Jurkat, Clone E6-1 (cell line): ENCODE measurements at regions not wholly inside any gene's neighbourhood (a gene's known extent, or its start where the extent isn't known, plus 50 kb on each side); places are given as distances from the start of the nearest gene placed in this dataset.

Source experiments
- DNase-seq: peaks from one replicate; pipeline ENCODE4 v3.0.0-alpha.2; 2011; ENCODE audit warnings: low read depth, low spot score
- H3K4me3 ChIP-seq: 2 replicates; pipeline ENCODE4 v1.5.1; 2011; ENCODE audit warnings: mild to moderate bottlenecking, low read length, control low read depth, moderate library complexity

DNA sequence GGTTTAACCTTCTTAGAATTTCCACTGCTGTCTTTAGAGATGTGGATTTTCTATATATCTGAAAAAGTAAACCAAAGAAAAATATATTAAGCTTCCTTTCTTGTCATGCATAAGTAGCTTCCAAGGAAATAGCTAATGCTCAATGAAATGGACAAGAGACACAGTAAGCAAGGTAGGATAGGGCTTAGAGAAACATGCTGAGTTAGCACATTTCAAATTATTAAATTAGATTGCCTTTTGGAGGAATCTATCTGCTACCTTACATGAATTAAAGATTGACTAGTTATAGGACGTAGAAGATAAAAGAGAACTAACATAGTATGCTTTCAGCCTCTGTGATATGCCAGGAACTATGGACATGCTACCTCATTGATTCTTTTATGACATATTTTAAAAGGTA is 824.6 kb downstream of the TUSC7 start:
- H3K4me3 ChIP-seq = no peak overlapping the region
- DNase-seq = no peak

DNA sequence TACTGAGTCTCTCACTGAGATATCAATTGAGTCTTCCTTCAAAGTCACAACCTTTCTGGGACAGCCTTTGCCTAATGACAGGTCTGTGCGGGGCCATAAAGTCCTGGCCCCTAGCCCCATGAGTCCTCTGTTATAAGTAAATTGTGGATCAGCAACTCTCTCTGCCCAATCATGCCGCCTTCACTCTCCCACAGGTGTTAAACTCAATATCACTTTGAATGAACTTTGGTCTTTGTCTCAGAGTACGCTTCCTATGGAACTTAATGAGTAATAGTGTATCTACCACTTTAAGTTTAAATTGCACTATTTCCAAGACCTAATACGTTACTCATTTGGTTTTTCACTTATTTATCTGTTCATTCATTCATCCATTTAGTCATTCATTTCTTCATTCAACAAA is 826.4 kb downstream of the TUSC7 start:
- DNase-seq = no peak
- H3K4me3 ChIP-seq = no peak overlapping the region

DNA sequence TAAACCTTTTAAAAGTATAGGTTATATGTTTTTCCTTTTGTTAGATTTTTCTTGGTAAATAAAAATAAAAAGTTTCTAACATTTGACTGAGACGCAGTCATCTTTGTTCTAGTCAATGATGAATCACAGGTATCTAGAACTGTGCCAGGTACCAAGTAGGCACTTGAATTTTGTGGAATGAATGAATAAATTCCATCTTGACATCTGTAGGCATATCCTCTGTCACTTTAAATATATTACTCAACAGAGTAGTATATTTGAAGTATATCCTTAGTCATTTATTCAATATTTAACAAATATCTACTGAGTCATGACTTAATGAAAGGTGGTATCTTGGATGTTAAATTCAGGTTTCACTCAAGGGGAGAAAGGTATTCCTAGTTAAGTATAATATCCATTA is 828.4 kb downstream of the TUSC7 start:
- H3K4me3 ChIP-seq = no peak overlapping the region
- DNase-seq = no peak

DNA sequence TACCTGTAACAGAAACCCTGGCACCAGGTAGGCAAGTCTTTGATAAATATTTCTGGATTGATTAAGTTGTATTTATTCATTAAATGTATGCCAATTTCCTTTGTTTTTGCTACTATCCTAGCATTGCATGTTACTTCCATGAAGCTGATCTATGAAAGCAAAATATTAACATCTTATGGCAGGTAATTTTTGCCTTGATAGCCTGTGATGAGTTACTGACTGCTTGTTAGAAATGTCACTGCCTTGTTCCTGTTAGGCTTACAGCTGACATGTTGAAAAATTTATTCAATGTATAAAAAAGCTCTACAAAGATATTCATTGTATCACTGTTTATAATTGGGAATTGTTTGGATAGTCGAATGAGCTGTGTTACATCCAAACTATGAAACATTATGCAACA is 830.1 kb downstream of the TUSC7 start:
- DNase-seq = no peak
- H3K4me3 ChIP-seq = no peak overlapping the region

DNA sequence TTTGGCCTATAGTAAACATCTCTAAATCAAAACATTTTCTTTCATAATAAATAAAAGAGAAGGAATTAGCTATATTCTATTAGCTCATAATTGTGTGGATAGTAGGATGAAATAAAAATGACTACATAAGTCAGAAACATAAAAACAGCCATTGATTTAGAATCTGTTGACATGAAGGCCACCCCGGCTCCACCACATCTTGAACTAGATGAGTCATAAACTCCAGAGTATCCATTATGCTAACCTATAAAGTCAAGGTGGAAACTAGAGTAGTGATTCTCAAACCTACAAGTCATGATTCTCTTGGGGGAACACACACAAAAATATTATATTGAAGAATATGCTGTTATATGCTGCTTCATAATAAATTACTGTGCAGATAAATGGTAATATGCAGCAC is 831.0 kb downstream of the TUSC7 start:
- no peak for DNase-seq
- H3K4me3 ChIP-seq = no peak overlapping the region

DNA sequence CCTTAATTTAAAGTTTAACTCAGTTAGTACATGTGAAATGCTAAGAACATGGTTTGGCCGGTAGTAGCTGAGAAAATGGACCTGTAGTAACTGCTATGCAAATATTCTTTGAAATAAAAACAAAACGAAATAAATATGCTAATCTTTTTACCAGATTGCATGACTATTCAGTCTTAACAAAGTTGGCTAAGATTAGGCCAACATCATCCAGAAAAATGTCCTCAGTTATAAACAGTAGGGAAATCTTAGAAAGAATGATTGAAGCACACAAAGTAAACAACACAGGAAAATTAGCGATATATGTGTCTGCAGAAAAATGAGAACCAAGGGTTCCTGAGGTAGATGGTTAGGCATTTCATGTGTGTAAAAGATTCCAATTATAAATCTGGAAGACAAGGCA is 832.1 kb downstream of the TUSC7 start:
- no peak for DNase-seq
- no peak overlapping the region for H3K4me3 ChIP-seq

DNA sequence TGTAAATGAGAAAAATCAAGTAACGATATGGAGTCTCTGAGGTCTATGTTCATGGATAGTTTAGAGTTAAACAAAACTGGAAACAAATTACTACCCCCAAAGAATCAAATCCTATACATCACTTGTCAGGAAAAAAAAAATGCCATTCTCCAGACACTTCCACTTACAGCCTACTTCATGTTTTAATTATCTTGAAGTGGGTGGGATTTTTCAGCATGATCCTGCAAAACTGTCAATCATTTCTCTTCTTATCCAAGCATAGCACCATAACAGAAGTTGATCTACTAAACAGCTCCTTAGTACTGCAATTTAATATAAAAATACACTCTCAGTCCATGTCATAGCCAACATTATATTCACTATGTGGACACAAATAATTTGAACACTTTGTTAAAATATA is 833.9 kb downstream of the TUSC7 start:
- DNase-seq = no peak
- no peak overlapping the region for H3K4me3 ChIP-seq

DNA sequence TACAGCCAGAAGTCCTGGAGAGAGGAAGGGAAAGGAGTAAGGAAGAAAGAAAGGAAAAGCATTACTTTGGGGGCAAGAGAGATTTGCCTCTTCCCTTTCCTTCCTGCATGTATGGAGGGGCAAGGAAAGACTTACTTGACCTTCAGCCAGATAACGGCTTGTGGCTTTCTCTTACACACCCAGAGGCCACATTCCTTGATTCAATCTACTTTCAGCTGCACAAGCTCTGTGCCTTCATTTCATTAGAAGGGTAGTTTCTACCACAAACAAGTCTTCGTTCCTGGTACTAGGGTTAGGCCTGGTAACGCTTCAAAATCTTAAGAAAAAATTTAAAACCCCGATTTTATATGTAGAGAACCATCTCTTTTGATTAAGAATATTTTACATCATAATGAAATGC is 835.9 kb downstream of the TUSC7 start:
- DNase-seq = no peak
- no peak overlapping the region for H3K4me3 ChIP-seq

DNA sequence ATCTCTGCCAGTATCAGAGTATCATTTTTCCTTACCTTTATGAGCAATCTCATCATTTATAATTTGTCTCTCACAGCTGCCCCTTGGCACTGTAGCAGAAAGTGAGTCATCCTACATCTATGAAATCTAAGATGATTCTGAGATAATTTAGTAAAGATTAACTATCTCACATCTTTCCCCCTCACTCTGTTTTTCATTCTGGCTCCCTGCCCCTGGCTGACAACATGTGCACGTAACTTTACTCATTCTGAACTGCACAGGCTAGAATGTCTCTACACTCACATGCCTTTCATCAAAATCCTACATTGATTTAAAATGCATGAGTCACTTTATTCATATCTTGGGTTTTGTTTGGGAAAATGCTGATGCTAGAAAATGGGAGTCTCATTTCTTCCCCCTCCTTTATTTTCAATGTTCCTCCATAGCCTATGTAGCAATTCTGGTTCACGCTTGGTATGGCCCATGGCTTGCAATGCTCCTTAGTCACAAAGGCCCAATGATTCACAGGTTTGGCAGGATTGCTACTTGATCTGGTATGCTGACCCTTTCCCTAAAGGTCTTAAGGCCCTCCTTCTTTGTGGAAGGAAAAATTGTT is 838.5 kb downstream of the TUSC7 start:
- DNase-seq = no peak

DNA sequence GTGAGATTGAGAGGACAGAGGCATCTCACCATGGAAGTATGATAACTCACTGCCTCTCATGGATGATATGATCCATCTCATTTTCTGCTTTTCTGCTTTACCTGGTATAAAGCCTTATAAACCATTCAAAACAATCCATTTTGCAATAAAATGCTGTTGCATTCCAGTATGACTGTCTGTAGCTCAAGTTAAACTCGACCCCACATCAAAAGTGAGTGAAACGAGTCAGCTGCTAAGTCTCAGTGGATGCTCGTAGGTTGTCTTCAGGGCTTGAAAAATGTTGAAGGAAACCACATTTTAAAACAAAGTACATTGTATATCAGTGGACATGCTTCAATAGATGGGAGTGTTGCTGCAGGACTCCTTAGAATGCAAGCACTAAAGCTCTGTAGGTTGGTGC is 839.0 kb downstream of the TUSC7 start:
- no peak overlapping the region for H3K4me3 ChIP-seq
- DNase-seq = no peak

More for the DNA sequence above, 838.5 kb downstream of the TUSC7 start:
- H3K4me3 ChIP-seq = no peak overlapping the region

DNA sequence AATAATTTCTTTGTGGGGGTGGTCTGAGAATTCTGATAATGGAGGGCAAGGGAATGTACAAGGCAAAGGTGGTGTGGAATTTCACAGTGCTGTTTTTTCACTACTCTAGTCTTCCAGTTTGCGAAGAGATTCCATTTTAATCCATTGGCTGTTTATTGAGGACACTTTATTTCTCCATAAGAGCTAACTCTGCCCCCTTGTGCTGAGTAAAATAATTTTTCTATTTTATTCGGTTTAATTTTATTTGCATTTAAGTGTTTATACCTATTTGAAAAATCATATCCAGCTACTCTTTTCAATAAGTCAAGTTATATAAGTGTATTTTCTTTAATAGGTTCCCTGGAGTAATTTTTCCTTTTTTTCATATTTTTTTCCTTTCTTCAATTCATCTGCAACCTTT is 840.1 kb downstream of the TUSC7 start:
- no peak for DNase-seq
- no peak overlapping the region for H3K4me3 ChIP-seq

DNA sequence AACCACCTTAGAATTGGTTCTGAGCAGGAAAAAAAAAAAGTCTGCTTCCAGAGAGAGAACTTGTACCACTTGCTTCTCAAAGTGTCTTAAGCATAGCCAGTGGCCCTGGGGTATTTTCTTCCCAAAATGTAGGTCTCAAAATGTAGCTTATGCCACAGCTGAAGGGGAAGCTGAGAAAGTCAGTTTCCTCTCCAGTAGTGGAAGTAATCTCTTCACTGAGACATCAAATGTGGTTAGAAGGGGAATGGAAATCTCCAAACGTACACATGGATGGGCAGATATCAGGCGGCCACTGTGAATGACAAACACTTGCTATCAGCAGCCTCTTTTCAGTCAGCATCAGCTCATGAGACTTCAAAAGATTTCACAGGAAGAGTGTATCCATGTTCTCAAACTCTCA is 841.2 kb downstream of the TUSC7 start:
- H3K4me3 ChIP-seq = no peak overlapping the region
- no peak for DNase-seq

DNA sequence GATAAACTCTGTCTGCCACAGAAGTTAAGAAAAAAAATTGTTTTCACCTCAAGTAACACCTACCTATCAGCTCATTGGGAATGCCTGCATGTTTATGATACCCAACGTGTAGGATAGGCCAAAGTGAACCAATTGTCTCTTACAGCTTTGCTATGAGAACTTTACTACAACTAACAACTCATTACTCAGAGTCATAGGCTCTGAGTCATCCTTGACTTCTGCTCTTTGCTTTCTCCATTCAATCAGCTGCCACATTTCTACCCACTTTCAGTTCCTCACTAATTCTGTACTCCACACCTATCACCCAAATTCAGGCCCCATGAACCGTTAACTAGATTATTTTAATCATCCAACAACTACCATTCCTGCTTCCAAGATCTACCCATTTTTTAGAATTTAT is 843.9 kb downstream of the TUSC7 start:
- no peak for DNase-seq
- H3K4me3 ChIP-seq = no peak overlapping the region

DNA sequence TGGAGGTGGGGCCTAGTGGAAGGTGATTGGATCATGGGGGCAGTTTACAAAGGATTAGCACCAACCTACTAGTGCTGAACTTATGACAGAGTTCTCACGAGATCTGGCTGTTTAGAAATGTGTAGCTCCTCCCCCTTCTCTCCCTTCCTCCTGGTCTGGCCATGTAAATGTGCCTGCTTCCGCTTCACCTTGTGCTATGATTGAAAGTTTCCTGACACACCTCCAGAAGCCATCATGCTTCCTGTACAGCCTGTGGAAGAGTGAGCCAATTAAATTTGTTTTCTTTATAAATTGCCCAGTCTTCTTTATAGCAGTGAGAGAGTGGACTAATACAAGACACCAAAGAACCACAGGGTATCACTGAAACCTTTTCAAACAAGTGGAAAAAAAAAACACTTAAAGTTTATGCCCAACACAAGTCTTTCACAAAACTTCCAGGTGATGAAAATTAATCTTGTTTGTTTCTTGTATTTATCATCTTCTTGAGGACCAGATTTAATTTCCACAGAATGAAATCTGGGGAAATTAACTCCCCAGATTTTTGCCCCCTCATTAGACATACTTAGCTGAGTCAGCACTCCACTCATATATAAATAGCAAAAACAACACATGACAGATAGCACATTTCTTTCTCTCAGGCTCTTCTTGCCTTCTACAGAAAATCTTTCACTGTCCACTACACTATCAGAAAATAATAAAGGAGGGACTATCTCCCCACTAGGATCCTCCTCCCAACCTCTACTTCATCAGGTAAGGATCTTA is 847.2 kb downstream of the TUSC7 start:
- no peak overlapping the region for H3K4me3 ChIP-seq
- no peak for DNase-seq

DNA sequence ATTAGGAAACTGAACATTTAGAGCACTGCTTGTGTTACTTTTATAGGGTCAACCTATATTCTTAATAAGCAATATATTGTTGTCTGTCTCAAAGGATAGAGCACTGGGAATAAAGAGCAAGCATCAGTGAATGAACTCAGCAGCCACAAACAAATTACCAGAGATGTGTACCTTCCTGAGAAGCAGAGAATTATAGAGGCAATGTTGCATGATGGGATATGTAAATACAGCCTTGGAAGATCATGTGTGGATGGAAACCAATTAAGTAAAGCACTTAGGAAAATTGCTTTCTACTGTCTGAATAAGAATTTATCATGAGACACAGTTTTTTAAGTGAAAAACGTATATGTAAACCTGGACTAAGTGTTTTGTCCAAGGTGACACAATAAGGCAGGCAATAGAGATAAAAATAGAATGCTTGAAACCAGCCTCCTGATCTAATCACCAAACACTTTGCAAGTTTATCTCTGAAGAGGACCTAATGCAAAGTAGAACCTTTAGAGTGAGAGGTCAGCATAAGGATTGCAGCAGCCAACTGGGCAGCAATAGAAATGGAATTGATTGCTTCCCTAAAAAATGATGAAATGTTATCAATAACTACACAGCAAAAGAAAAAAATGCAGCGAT is 848.0 kb downstream of the TUSC7 start:
- H3K4me3 ChIP-seq = no peak overlapping the region
- no peak for DNase-seq

DNA sequence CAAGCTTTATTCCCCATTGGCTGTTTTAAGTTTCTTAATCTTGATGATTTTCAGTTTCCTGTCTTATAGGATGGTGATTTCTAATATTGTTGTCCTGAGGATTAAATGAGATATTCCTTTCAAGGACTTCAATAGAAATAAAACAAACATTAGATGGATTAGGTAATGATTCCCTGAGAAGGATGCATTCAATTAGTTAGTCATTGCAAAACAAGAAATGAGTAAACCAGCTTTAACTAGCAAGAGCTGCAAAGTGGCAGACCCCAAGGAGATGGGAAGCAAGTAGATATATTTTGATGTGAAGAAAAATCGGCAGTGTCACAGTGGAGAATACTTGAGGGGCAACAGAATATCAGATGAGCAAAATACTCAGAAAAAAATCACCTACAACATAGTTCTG is 849.1 kb downstream of the TUSC7 start:
- no peak for DNase-seq

DNA sequence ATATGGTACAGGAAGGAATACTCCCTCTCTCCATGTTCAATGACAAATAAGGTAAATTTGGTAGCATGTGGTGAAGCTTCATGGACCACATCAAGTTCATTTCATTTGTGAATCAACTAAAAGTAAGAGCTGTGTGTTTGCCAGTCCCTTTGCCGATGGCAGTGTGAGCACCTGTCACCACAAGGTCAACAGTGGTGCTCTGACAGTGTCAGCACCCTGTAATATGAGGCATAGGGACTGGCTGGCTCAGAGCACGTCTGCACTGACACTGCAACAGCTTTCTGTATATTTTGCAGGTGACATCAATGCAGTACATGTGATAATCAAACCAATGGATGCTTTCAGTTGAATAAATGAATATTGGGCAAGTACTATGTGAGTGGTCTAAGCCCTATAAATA is 852.4 kb downstream of the TUSC7 start:
- DNase-seq = no peak
- H3K4me3 ChIP-seq = no peak overlapping the region

More for the DNA sequence above, 849.1 kb downstream of the TUSC7 start:
- no peak overlapping the region for H3K4me3 ChIP-seq

DNA sequence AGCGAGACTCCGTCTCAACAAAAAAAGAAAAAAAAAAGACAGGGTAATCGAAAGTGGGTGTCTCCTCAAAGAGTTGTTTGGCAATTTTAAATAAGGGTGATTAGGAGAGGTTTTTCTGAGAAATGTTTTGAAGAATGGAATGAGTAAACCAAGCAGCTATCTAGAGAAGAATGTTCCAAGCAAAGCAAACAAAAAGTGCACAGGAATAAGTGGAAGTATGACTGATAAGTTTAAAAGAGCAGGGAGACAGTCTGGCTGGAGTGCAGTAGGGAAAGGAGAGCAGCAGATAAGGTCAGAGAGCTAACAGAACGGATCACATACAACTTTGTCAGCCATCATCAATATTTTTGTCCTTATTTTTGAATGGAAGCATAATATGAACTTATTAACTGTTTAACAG is 853.5 kb downstream of the TUSC7 start:
- no peak for DNase-seq
- no peak overlapping the region for H3K4me3 ChIP-seq

DNA sequence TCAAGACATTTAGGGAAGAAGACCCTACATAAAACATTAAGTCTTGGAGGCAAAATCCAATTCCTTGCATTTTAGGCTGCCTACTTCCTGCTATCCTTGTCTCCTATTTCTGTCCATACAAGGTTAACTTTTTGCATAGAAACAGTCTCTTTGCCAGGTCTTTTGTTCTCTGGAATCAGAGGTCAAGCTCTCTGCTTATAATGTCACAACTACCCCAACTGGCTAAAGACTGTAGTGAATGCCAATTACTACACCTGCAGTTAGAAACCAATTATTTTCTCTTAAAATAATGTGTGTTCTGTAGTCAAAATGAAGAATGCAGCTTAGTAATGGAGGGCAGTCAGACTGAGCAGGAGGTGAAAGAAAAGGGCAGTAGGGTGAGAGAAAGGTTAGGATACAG is 856.2 kb downstream of the TUSC7 start:
- H3K4me3 ChIP-seq = no peak overlapping the region
- DNase-seq = no peak

DNA sequence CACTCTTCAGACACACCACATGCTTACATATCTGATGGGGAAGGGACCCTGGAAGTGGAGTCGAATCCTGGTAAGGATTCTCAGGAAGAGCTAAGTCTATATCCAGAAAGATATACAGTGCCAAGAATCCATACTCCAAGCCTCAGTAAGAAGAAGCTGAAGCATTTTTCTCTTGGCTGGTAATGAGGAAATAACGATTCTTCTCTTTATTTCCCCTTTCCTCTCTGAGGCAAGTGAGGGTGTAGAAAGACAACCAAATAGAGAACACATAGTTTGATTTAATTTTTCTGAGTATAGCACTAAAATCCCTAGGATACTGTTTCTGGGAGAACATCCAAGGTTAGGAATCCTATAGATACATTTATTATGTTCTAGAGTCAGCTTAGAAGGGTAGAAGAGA is 857.3 kb downstream of the TUSC7 start:
- no peak overlapping the region for H3K4me3 ChIP-seq
- DNase-seq = no peak

DNA sequence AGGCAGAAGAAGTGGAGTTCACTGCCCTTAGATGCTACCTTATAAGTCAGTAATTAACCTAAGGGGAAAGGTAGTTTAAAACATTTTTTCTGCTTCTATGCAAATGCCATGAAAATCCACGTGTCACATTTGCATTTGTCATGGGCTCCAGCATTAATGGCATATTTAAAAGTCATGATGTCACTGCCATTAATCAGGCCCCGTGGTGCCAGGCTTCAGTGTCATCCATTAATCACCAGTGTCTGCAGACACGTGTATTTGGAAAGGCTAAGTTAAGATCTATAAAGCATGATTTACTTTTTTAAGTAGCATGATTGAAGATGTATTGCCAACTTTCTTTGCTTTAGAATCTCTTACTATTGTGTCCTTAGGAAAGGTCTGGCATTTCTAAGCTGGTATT is 857.8 kb downstream of the TUSC7 start:
- no peak overlapping the region for H3K4me3 ChIP-seq

More for the DNA sequence above, 857.8 kb downstream of the TUSC7 start:
- no peak for DNase-seq
